MCF 10A (cell line): ENCODE measurements at regions not wholly inside any gene's neighbourhood (a gene's known extent, or its start where the extent isn't known, plus 50 kb on each side); places are given as distances from the start of the nearest gene placed in this dataset.

ENCODE experiments used
- BruUV-seq: library from RNA; stranded (reverse); fragments of 400-500 nt; replicated peaks from 2 replicates; lab custom pipeline; 2021; lab: Mats Ljungman, UMichigan
- CTCF ChIA-PET: fragments of 300-600 bp; sonication (Branson Sonifier 250); formaldehyde crosslinking; extraction: SDS; loops from one replicate; lab custom pipeline; 2021; ENCODE audit warnings: antibody characterized with exemption, inconsistent platforms; lab: Yijun Ruan, JAX
- POLR2A ChIA-PET: fragments of 300-600, 350-650 bp; sonication (Branson Sonifier 250); formaldehyde crosslinking; extraction: SDS; loops from one replicate; lab custom pipeline; 2020; ENCODE audit warnings: antibody characterized with exemption, inconsistent platforms; lab: Yijun Ruan, JAX
- DNase-seq: peaks from one replicate; pipeline ENCODE4 v3.0.0-alpha.2; 2018; ENCODE audit not compliant: unreplicated experiment
- H3K27ac Mint-ChIP-seq: one replicate; pipeline ENCODE4 v1.8.0; 2022; ENCODE audit warnings: mild to moderate bottlenecking, low read depth, mixed read lengths; ENCODE audit not compliant: unreplicated experiment
- H3K27me3 Mint-ChIP-seq: one replicate; pipeline ENCODE4 v1.8.0; 2022; ENCODE audit warnings: mixed read lengths; ENCODE audit not compliant: insufficient read depth, unreplicated experiment
- H3K36me3 Mint-ChIP-seq: one replicate; pipeline ENCODE4 v1.8.0; 2022; ENCODE audit warnings: mild to moderate bottlenecking, moderate library complexity, mixed read lengths; ENCODE audit not compliant: insufficient read depth, unreplicated experiment
- H3K4me1 Mint-ChIP-seq: one replicate; pipeline ENCODE4 v1.8.0; 2022; ENCODE audit warnings: mixed read lengths; ENCODE audit not compliant: insufficient read depth, unreplicated experiment
- H3K4me3 Mint-ChIP-seq: one replicate; pipeline ENCODE4 v1.8.0; 2022; ENCODE audit warnings: mild to moderate bottlenecking, moderate library complexity, mixed read lengths; ENCODE audit not compliant: unreplicated experiment
- H3K9me3 Mint-ChIP-seq: one replicate; pipeline ENCODE4 v1.8.0; 2022; ENCODE audit warnings: mixed read lengths; ENCODE audit not compliant: unreplicated experiment
- CTCF ChIP-seq: fragments of 200-600 bp; IDR thresholded peaks from one replicate; pipeline ENCODE4 v1.8.0; 2022; ENCODE audit warnings: antibody characterized with exemption, mild to moderate bottlenecking; ENCODE audit not compliant: unreplicated experiment
- intact Hi-C: fragments of 100-400 bp; cut with micrococcal nuclease; formaldehyde crosslinking; loops from 2 replicates; pipeline ENCODE4 v1.14.1; 2022

GRCh38 chr3:107443461-107443860, 66.2 kb downstream of the CCDC54 start:
- no peak for TF ChIP-seq CTCF
- H3K36me3 Mint-ChIP-seq: no peaks in the 10 kb centered on the region
- no TSS peak for BruUV-seq
- no peaks in the 10 kb centered on the region for H3K9me3 Mint-ChIP-seq
- CTCF ChIA-PET: interaction anchor here (1.4 kb wide), 1 partner anchor 22 kb away, joined by 3 read pairs; no protein-coding TSS in a partner anchor
- intact Hi-C loops: no loop called here
- DNase-seq: no peak
- H3K4me1 Mint-ChIP-seq: no peaks in the 10 kb centered on the region
- H3K27ac Mint-ChIP-seq: no peak overlapping the region
- H3K27me3 Mint-ChIP-seq: no peaks in the 10 kb centered on the region
- POLR2A ChIA-PET: interaction anchor here (2.1 kb wide), 1 partner anchor 12 kb away, joined by 6 read pairs; no protein-coding TSS in a partner anchor
- H3K4me3 Mint-ChIP-seq: no peak overlapping the region

GRCh38 chr3:107446706-107447105, 69.5 kb downstream of the CCDC54 start:
- TF ChIP-seq CTCF: no peak
- CTCF ChIA-PET: no interaction called here
- POLR2A ChIA-PET: no interaction called here
- intact Hi-C loops: no loop called here
- no peaks in the 10 kb centered on the region for H3K27me3 Mint-ChIP-seq
- H3K27ac Mint-ChIP-seq: no peak overlapping the region
- no peak overlapping the region for H3K4me3 Mint-ChIP-seq
- no peaks in the 10 kb centered on the region for H3K36me3 Mint-ChIP-seq
- no peaks in the 10 kb centered on the region for H3K4me1 Mint-ChIP-seq
- DNase-seq: no peak
- BruUV-seq: no TSS peak
- no peaks in the 10 kb centered on the region for H3K9me3 Mint-ChIP-seq

- H3K4me1 Mint-ChIP-seq: no peaks in the 10 kb centered on the region
- no peak for TF ChIP-seq CTCF
- no peaks in the 10 kb centered on the region for H3K27me3 Mint-ChIP-seq
- H3K9me3 Mint-ChIP-seq: no peaks in the 10 kb centered on the region
- no peak overlapping the region for H3K27ac Mint-ChIP-seq
- no peak overlapping the region for H3K4me3 Mint-ChIP-seq
- POLR2A ChIA-PET: no interaction called here
- intact Hi-C loops: no loop called here
- DNase-seq: peak; percentile 16
- H3K36me3 Mint-ChIP-seq: no peaks in the 10 kb centered on the region
- BruUV-seq: no TSS peak
- CTCF ChIA-PET: interaction anchor here (0.5 kb wide), 1 partner anchor 638 kb away, joined by 3 read pairs; no protein-coding TSS in a partner anchor
Observed at GRCh38 chr3:107450254-107450893, 72.4 kb upstream of the BBX start.

GRCh38 chr3:107452436-107452835, 70.3 kb upstream of the BBX start:
- H3K4me3 Mint-ChIP-seq: no peak overlapping the region
- intact Hi-C loops: no loop called here
- BruUV-seq: no TSS peak
- TF ChIP-seq CTCF: no peak
- no peaks in the 10 kb centered on the region for H3K36me3 Mint-ChIP-seq
- H3K4me1 Mint-ChIP-seq: no peaks in the 10 kb centered on the region
- peak; percentile 11 for DNase-seq
- CTCF ChIA-PET: interaction anchor here (1.1 kb wide), 1 partner anchor 21 kb away, joined by 4 read pairs; no protein-coding TSS in a partner anchor
- no peaks in the 10 kb centered on the region for H3K9me3 Mint-ChIP-seq
- no peak overlapping the region for H3K27ac Mint-ChIP-seq
- POLR2A ChIA-PET: interaction anchor here (0.6 kb wide), 1 partner anchor 209 kb away, joined by 3 read pairs; no protein-coding TSS in a partner anchor
- H3K27me3 Mint-ChIP-seq: no peaks in the 10 kb centered on the region
